ENCODE measurements at regions not wholly inside any gene's neighbourhood (a gene's known extent, or its start where the extent isn't known, plus 50 kb on each side); places are given as distances from the start of the nearest gene placed in this dataset.
"Not testable (repeated sequence)": the region's sequence is repeated elsewhere in the genome, so short reads cannot be mapped to it uniquely, and the experiment has no call there.

DNA sequence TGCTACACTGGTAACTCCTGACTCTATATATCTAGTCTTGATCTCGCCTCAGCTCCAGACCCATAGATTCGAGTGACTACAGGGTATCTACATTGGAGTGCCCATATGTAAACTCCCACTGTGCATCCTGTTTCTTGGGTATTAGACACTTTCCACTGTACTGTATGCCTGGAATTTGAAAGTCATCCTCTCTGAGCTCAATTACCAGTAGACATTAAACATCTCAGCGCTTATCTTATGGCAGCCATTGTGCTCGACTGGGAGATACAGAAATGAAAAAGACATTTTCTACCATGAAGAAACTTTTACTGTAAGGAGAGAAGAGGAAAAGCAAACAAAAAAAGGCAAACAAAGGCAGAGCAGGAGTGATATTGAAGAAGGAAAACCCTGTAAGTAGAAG, 151.9 kb upstream of the JADE1 start:
- Mint-ChIP-seq H3K4me1 (ENCODE audit: low read depth) (no peaks in the 10 kb centered on the region), H3K27ac (no peak overlapping the region), H3K36me3 (ENCODE audit: low read depth) (no peaks in the 10 kb centered on the region), H3K27me3 (ENCODE audit: low read depth) (peaks cover 2% of the 10 kb centered on the region), H3K4me3 (ENCODE audit: low read depth) (no peak overlapping the region), H3K9me3 (peaks cover 5% of the 10 kb centered on the region)
- no peak for DNase-seq (ENCODE audit: low spot score)
- intact Hi-C loops (cut with micrococcal nuclease), result no loop called here

- no peak overlapping the region for H3K4me3 Mint-ChIP-seq (ENCODE audit: low read depth)
- no peaks in the 10 kb centered on the region for H3K36me3 Mint-ChIP-seq (ENCODE audit: low read depth)
- no peak overlapping the region for H3K27ac Mint-ChIP-seq
- H3K4me1 Mint-ChIP-seq (ENCODE audit: low read depth), result no peaks in the 10 kb centered on the region
- DNase-seq (ENCODE audit: low spot score), result no peak
- peaks cover 5% of the 10 kb centered on the region for H3K9me3 Mint-ChIP-seq
- H3K27me3 Mint-ChIP-seq (ENCODE audit: low read depth), result peaks cover 2% of the 10 kb centered on the region
- intact Hi-C loops (cut with micrococcal nuclease), result no loop called here
Measured at GRCh38 chr4:128654465-128654864, 155.0 kb upstream of the JADE1 start.

DNA sequence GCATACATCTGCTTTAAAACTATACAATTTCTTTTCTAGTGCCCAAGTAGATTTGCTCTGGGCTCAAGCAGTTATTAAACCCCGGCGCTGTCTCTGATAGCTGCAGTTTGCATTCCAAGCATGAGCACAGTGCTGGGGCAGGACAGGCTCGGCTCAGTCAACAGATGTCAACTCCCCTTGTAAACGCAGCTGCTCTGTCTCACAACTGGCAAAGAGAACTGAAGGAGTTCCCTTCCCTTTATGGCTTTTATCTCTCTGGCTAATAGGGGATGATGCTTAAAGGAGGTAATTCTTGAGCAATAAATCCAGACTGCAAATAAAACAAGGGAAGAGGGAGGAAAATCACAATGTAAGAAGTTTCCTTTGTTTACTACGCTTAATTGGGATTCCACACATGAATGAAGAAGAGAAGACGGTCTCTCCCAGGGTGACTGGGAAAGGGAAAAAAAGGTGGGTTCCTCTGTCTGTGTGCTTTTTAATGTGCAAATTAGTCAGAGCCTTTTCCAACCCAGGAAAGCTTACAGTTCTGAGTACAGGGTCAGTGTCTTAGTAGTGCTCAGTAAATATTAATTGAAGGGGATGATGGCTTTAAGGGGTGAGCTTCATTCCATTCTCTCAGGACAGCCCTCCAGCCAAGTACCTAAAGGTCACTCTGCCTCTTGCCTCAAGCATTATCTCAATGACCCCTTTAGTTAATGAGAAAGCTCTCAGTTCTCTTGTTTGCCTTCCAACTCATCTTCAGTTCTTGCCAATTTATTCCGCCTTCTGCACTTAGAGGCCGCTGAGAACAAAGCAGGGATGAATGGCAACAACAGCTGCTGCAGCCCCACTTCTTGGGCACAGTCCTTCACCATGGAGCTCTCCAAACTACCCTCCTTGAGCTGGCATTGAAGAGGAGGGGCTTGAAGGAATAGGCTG, 155.7 kb upstream of the JADE1 start:
- Mint-ChIP-seq H3K4me1 (ENCODE audit: low read depth) (no peaks in the 10 kb centered on the region), H3K36me3 (ENCODE audit: low read depth) (no peaks in the 10 kb centered on the region), H3K4me3 (ENCODE audit: low read depth) (no peak overlapping the region), H3K27me3 (ENCODE audit: low read depth) (peaks cover 2% of the 10 kb centered on the region), H3K27ac (no peak overlapping the region), H3K9me3 (peaks cover 5% of the 10 kb centered on the region)
- no peak for DNase-seq (ENCODE audit: low spot score)
- intact Hi-C loops (cut with micrococcal nuclease), result no loop called here

DNA sequence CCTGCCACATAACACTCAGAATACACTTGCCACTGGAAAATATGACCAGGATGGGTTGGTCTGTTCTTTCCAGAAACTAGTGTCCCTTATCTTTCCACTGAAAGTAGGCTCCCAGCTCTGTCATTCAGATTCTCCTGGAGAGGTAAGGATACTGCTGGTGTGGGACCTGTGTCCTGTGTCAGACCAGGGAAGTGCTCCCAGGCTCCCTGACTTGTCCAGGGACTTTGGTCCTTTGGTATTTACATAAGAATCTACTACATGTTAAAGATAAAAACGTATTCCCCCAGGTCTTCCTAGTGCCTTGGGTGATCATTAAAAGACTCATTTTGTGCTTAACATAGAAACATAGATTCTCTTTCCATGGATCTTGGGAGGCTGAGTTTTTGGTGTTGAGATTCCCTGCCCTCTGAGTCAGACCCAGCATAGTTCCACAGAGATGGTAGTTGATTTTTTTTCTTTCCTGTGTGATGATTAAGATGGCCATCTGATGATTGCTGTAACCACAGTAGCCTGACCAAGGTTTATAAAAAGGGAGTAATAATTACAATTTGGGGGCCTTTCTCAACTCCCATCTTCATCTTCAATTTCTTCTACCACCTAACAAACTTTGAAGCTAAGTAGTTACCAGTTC, 159.8 kb upstream of the JADE1 start:
- Mint-ChIP-seq H3K36me3 (ENCODE audit: low read depth) (no peaks in the 10 kb centered on the region), H3K27ac (no peak overlapping the region), H3K9me3 (peaks cover 2% of the 10 kb centered on the region), H3K27me3 (ENCODE audit: low read depth) (no peaks in the 10 kb centered on the region), H3K4me1 (ENCODE audit: low read depth) (no peaks in the 10 kb centered on the region), H3K4me3 (ENCODE audit: low read depth) (no peak overlapping the region)
- DNase-seq (ENCODE audit: low spot score), result no peak
- intact Hi-C loops (cut with micrococcal nuclease), result no loop called here

GRCh38 chr4:128649161-128649560, 160.3 kb upstream of the JADE1 start:
- H3K27ac Mint-ChIP-seq, result no peak overlapping the region
- intact Hi-C loops (cut with micrococcal nuclease), result no loop called here
- H3K36me3 Mint-ChIP-seq (ENCODE audit: low read depth), result no peaks in the 10 kb centered on the region
- DNase-seq (ENCODE audit: low spot score), result no peak
- H3K9me3 Mint-ChIP-seq, result no peaks in the 10 kb centered on the region
- H3K4me1 Mint-ChIP-seq (ENCODE audit: low read depth), result no peaks in the 10 kb centered on the region
- H3K4me3 Mint-ChIP-seq (ENCODE audit: low read depth), result no peak overlapping the region
- no peaks in the 10 kb centered on the region for H3K27me3 Mint-ChIP-seq (ENCODE audit: low read depth)

DNA sequence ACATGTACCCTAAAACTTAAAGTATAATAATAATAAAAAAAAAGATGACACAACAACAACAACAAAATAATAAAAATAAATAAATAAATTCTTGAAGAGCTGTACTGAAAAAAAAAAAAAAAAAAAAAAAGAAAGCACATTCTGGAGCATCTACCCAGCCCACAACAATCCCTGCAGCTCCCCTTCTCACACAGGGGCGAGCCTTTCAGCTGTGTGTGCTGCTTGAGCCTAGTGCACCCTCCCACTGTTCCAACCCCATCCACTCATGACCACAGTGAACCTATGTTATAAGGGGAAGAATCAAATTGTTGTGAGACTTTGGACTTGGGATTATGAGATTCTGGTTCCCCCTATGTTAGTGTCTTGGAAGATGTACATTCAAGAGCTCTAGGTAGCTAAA, 161.5 kb upstream of the JADE1 start:
- intact Hi-C loops (cut with micrococcal nuclease), result no loop called here
- Mint-ChIP-seq H3K4me3 (ENCODE audit: low read depth) (no peak overlapping the region), H3K27me3 (ENCODE audit: low read depth) (no peaks in the 10 kb centered on the region), H3K27ac (no peak overlapping the region), H3K36me3 (ENCODE audit: low read depth) (no peaks in the 10 kb centered on the region), H3K9me3 (no peaks in the 10 kb centered on the region), H3K4me1 (ENCODE audit: low read depth) (no peaks in the 10 kb centered on the region)
- no peak for DNase-seq (ENCODE audit: low spot score)

- intact Hi-C loops (cut with micrococcal nuclease); DNase-seq (ENCODE audit: low spot score); H3K27ac Mint-ChIP-seq; H3K4me3 Mint-ChIP-seq (ENCODE audit: low read depth); H3K9me3 Mint-ChIP-seq; H3K36me3 Mint-ChIP-seq (ENCODE audit: low read depth); H3K4me1 Mint-ChIP-seq (ENCODE audit: low read depth); H3K27me3 Mint-ChIP-seq (ENCODE audit: low read depth): not testable (repeated sequence)
Measured at GRCh38 chr4:128646893-128647292, 162.6 kb upstream of the JADE1 start.

DNA sequence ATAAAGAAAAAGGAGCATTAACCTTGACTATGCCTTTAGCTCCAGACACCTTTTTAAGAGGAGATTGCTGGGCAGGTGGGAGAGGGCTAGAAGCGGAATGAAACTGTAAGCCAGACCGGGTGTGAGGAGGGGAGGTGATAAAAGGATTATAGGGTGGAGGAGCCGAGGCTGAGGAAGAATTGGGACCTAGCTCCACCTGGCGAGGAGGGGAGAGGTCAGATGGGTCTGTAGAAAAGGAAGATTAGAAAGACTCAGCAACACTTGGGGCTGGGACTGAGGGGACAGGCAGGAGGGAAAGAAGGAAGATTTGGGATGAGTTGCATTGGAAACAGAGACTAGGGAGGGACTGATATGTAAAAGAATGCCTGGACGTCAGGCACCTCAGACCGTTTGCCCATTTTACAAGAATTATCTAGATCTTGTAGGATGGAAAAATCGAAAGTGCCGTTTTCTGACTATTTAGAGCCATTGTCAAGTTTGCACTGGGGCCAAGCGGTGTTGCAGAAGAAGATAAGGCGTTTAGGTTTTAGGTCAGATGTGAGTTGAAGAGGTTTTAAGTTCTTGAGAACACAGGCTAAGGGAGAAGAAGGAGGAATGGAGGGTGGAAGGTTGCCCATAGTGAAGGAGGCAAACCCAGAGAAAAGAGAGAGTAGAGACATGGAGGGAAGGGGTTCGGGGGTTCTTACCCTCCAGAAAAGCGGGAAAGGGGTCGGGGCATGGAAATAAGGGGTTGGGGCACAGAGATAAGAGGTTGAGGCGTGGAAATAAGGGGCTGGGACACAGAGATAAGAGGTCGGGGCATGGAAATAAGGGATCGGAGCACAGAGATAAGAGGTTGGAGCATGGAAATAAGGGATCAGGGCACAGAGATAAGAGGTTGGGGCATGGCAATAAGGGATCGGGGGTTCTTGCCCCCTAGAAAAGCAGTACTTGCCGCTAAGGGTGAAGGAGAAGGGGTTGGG, 164.5 kb upstream of the JADE1 start:
- H3K4me1 Mint-ChIP-seq (ENCODE audit: low read depth); H3K36me3 Mint-ChIP-seq (ENCODE audit: low read depth); H3K4me3 Mint-ChIP-seq (ENCODE audit: low read depth); DNase-seq (ENCODE audit: low spot score); H3K27ac Mint-ChIP-seq; H3K27me3 Mint-ChIP-seq (ENCODE audit: low read depth); intact Hi-C loops (cut with micrococcal nuclease); H3K9me3 Mint-ChIP-seq: not testable (repeated sequence)

DNA sequence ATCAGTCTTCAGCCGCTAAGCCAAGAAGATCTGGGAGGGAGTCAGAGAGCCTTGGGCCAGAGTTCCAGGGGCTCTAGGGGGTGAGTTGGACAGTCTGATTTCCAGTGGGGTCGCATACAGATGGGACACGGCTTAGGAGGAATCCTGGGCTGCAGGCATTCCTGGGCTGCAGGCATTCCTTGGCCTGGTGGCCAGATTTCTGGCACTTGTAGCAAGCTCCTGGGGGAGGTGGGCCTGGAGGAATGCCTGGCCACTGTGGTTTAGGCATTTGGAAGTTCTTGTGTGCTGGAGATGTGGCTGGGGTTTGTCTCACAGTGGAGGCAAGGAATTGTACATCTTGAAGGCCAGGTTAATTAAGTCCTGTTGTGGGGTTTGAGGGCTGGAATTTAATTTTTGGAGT, 165.4 kb upstream of the JADE1 start:
- H3K4me3 Mint-ChIP-seq (ENCODE audit: low read depth), result not testable (repeated sequence)

DNA sequence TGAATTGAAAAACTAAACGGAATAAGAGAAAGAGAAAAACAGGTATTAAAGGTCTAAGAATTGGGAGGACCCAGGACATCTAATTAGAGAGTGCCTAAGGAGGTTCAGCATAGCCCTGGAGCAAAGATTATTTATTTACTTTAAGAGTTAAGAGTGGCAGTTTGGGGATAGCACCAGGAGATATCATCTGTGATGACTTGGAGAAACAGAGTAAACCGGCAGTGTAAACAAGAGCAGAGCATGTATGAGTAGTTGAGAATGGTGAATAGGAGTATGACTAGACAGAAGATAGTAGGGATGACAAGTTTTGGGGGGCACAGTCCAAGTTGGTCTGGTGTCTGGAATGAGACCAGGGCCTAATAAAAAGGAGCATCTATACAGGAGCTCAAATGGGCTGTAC, 167.9 kb upstream of the JADE1 start:
- H3K9me3 Mint-ChIP-seq; intact Hi-C loops (cut with micrococcal nuclease); H3K36me3 Mint-ChIP-seq (ENCODE audit: low read depth); H3K4me1 Mint-ChIP-seq (ENCODE audit: low read depth); H3K27ac Mint-ChIP-seq; DNase-seq (ENCODE audit: low spot score); H3K27me3 Mint-ChIP-seq (ENCODE audit: low read depth); H3K4me3 Mint-ChIP-seq (ENCODE audit: low read depth): not testable (repeated sequence)

More for the DNA sequence above, 165.4 kb upstream of the JADE1 start:
- H3K9me3 Mint-ChIP-seq; H3K36me3 Mint-ChIP-seq (ENCODE audit: low read depth); intact Hi-C loops (cut with micrococcal nuclease); H3K27me3 Mint-ChIP-seq (ENCODE audit: low read depth); H3K27ac Mint-ChIP-seq; H3K4me1 Mint-ChIP-seq (ENCODE audit: low read depth); DNase-seq (ENCODE audit: low spot score): not testable (repeated sequence)

- no peaks in the 10 kb centered on the region for H3K27me3 Mint-ChIP-seq (ENCODE audit: low read depth)
- DNase-seq (ENCODE audit: low spot score), result no peak
- H3K4me3 Mint-ChIP-seq (ENCODE audit: low read depth), result no peak overlapping the region
- H3K4me1 Mint-ChIP-seq (ENCODE audit: low read depth), result no peaks in the 10 kb centered on the region
- H3K27ac Mint-ChIP-seq, result no peak overlapping the region
- intact Hi-C loops (cut with micrococcal nuclease), result no loop called here
- H3K36me3 Mint-ChIP-seq (ENCODE audit: low read depth), result no peaks in the 10 kb centered on the region
- no peaks in the 10 kb centered on the region for H3K9me3 Mint-ChIP-seq
Measured at GRCh38 chr4:128639541-128640270, 169.8 kb upstream of the JADE1 start.

- H3K4me1 Mint-ChIP-seq (ENCODE audit: low read depth), result no peaks in the 10 kb centered on the region
- no peaks in the 10 kb centered on the region for H3K36me3 Mint-ChIP-seq (ENCODE audit: low read depth)
- H3K4me3 Mint-ChIP-seq (ENCODE audit: low read depth), result no peak overlapping the region
- no peaks in the 10 kb centered on the region for H3K27me3 Mint-ChIP-seq (ENCODE audit: low read depth)
- no peak overlapping the region for H3K27ac Mint-ChIP-seq
- no peaks in the 10 kb centered on the region for H3K9me3 Mint-ChIP-seq
- no peak for DNase-seq (ENCODE audit: low spot score)
- intact Hi-C loops (cut with micrococcal nuclease), result no loop called here
Measured at GRCh38 chr4:128636906-128637305, 172.6 kb upstream of the JADE1 start.

All from activated T-helper 2 cell treated with anti-CD3 and anti-CD28 coated beads, Interferon-gamma antibody, Interleukin-2, Interleukin-4, amounts not matched to agents 10 μg/mL and 5 μg/mL and 100 μg/mL, durations not matched to agents 14 hours and 24 hours and 36 hours (primary cell).